SK-N-MC (cell line): ENCODE measurements at regions not wholly inside any gene's neighbourhood (a gene's known extent, or its start where the extent isn't known, plus 50 kb on each side); places are given as distances from the start of the nearest gene placed in this dataset.

Source experiments
- EZH2 ChIP-seq: fragments of 200-600 bp; sonication (generic); IDR thresholded peaks from one replicate; pipeline ENCODE4 v1.6.1; 2017; ENCODE audit warnings: antibody characterized with exemption
- FOXP2 ChIP-seq: optimal IDR thresholded peaks from 2 replicates; pipeline ENCODE3; 2011; ENCODE audit warnings: mild to moderate bottlenecking, moderate library complexity; ENCODE audit not compliant: insufficient read depth; ENCODE audit errors: extremely low read length, control extremely low read depth
- POLR2AphosphoS5 ChIP-seq: IDR thresholded peaks from 2 replicates; pipeline ENCODE4 v1.6.1; 2012; ENCODE audit warnings: mild to moderate bottlenecking, low read depth, low read length, borderline replicate concordance

- TF ChIP-seq EZH2 (no peak), POLR2AphosphoS5 (no peak), FOXP2 (no peak)
These were observed 100.8 kb downstream of the OR2B2 start for GRCh38 chr6:27811451-27811772.
